Skin epidermis (tissue), 12 donors: ENCODE measurements at regions not wholly inside any gene's neighbourhood (a gene's known extent, or its start where the extent isn't known, plus 50 kb on each side); places are given as distances from the start of the nearest gene placed in this dataset.

Experiments
- H3K27ac ChIP-seq, 21 experiments: fragments of 200-600 bp; sonication (generic) in 11 of 21; one replicate each; pipeline ENCODE4 v1.5.0; 2020; ENCODE audit warnings: mild to moderate bottlenecking in 3 of 21, inconsistent platforms in 2 of 21, moderate library complexity in 2 of 21
- H3K4me3 ChIP-seq, 7 experiments: fragments of 200-600 bp; sonication (generic) in 2 of 7; one replicate each; pipeline ENCODE4 v1.5.0; 2020; ENCODE audit warnings: inconsistent platforms in 2 of 7, mild to moderate bottlenecking in 2 of 7, moderate library complexity in 1 of 7

DNA sequence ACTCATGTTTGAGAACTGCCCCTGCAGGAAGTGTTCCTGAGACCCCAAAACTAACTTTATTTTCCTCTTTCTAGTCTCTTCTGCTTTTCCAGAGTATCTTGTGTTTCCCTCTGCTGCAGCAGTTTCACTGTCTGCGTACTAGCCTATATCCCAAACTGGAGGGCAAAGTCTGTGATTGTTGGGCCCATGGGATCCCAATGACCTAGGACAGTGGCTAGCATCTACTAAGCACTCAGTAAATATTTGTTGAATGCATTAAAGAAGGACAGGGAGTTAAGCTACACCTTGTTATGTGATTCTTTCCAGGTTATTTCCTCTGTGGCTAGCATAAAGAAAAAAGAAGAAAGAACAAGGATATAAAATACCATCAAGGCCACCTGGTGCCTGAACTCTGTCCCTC, 210.6 kb upstream of the PHYHIPL start:
- Histone ChIP-seq H3K4me3 (no peak overlapping the region), H3K27ac (no peak overlapping the region)

- H3K27ac ChIP-seq, result no peak overlapping the region
- H3K4me3 ChIP-seq, result no peak overlapping the region
These were observed 208.7 kb upstream of the PHYHIPL start for GRCh38 chr10:58967551-58968388.

DNA sequence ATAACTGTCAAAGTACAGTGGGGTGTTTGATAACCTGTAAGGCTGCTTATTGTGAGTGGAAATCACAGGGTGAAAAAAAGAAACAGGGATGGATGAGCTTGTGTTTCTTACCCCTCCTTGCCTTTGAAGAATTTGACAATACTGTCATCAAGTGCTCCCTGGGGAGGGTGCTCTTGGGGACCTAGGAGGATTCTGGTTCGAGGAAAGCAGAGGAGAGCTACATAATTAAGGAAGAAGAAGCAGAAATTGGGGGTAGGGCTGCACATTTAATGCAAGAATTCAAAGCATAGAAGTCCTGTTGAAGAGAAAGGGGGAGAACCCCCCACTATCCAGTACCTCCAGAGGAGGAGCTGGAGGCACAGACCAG, 208.1 kb upstream of the PHYHIPL start:
- no peak overlapping the region for H3K4me3 ChIP-seq
- H3K27ac ChIP-seq, result no peak overlapping the region

DNA sequence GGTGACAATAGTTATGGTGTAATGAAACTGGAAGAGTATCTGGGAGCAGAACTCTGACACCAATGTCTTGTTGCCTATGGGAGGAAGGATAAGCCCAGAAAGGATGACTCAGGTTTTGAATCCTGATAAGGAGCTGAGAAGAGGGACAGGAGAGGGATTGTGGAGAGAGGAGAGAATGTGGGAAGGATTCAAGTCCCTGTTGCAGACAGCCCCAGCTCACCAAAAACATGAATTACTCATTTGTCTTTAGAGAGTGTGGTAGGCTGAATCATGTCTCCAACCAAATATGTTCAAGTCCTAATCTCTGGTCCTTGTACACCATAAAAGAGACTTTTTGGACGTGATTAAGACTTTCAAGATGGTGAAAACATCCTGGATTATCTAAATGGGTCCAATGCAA, 206.9 kb upstream of the PHYHIPL start:
- Histone ChIP-seq H3K4me3 (no peak overlapping the region), H3K27ac (no peak overlapping the region)

- Histone ChIP-seq H3K4me3 (no peak overlapping the region), H3K27ac (no peak overlapping the region)
These were observed 206.1 kb upstream of the PHYHIPL start for GRCh38 chr10:58970160-58970915.

GRCh38 chr10:58971211-58971610, 205.2 kb upstream of the PHYHIPL start:
- no peak overlapping the region for H3K27ac ChIP-seq
- H3K4me3 ChIP-seq, result no peak overlapping the region

DNA sequence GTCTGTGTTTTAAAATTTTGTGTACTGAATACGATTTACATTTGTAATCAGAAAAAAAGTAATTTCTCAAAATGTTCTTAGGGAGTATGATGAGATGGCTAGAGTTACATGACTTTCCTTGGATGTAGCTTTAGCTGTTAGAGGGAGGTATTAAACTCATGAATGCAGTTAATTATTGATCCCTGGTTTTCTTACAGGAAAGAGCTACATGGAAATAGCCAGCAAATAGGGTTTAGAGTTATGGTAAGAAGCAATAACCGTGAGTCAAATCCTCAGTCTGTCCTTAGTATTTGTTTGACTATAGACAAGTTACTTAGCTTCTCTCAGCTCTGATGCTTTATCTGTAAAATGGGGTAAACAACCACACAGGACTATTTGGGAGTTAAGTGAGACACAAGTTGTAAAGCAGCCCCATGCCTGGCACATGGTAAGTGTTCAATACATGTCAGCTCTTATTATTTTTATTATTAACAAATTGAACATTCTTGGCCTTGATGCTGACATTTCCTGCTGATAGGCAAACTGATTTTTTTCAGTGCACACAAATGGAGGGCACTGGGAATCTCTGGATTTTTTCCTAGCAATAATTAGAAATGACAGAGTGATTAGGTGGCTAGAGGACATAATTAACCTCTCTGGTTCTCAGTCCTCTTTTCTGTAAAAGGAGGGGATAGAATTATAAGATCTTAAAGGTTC, 204.5 kb upstream of the PHYHIPL start:
- no peak overlapping the region for H3K27ac ChIP-seq

GRCh38 chr10:58972576-58973234, 203.7 kb upstream of the PHYHIPL start:
- no peak overlapping the region for H3K27ac ChIP-seq
- H3K4me3 ChIP-seq, result no peak overlapping the region

More for the DNA sequence above, 204.5 kb upstream of the PHYHIPL start:
- no peak overlapping the region for H3K4me3 ChIP-seq

DNA sequence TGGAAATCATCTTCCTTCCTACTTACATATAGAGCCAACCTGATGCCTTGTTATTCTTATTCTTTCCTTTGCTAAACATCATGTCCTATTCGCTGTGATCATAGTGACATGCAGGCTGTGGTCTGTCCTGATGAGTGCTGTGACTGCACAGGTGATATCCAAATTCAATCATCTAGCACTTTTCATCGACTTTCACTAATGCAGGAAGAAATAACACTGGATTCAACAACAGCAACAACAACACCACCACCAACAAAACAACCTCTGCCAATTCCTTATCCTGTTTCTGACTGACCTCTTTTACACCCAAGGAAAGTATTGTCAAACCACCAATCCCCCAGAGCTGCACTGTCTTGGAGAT, 203.2 kb upstream of the PHYHIPL start:
- Histone ChIP-seq H3K27ac (no peak overlapping the region), H3K4me3 (no peak overlapping the region)

DNA sequence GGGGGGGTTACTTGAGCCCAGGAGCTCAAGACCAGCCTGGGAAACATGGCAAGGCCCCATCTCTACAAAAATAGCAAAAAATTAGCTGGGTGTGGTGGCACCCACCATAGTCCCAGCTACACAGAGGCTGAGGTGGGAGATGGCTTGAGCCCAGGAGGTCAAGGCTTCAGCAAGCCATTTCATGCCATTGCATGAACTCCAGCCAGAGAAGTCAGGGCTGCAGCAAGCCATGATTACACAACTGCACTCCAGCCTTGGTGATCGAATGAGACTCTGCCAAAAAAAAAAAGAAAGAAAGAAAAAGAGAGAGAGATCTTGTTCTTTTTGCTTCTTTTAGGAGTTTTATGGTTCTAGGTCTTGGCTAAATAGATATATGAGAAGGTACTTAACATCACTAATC, 200.2 kb upstream of the PHYHIPL start:
- H3K4me3 ChIP-seq, result no peak overlapping the region
- H3K27ac ChIP-seq, result no peak overlapping the region

DNA sequence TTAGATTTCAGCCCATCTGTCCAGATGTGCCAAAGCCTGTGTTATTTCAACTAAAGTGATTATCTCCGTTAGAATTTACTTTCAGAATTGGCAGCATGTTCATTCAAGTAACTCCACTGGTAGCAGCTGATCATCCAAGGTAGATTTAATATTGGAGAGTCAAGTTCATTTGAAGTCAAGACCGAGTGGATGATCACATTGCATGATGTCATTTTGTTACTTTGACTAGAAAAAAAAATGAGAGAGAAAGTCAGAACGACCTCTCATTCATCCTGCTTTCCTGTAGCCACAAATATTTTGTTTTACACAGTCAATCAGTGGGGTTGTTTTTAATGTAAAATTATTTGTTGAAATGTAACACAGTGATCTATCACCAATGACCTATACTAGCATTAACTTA, 196.7 kb upstream of the PHYHIPL start:
- H3K4me3 ChIP-seq, result no peak overlapping the region
- H3K27ac ChIP-seq, result no peak overlapping the region

DNA sequence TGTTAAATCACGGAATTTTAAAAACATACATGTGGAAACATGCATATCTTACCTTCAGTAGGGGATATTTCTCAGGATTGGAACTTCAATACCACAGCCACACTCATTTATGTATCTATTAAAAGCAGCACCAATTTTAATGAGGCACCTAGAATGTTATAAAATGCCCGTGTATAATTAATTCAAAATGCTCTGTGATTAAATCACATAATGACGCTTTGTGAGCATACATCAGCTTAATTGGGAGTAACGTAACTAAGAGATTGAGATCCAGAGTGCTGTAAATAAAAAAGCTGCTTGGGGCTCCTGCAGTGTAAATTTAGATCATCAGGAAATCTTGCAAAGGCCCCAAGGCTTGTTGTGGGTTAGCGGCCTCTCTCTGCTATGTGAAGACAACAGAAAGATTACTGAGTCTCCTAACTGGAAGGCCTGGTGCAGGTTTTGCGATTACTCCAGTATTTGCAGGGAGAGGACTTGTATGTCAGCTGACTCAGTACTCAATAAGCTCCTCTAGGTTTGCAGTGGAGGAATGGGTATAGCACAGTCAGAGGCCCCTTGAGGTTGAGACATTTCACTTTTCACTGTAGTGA, 195.5 kb upstream of the PHYHIPL start:
- Histone ChIP-seq H3K4me3 (no peak overlapping the region), H3K27ac (no peak overlapping the region)

GRCh38 chr10:58981846-58982245, 194.6 kb upstream of the PHYHIPL start:
- H3K4me3 ChIP-seq, result no peak overlapping the region
- no peak overlapping the region for H3K27ac ChIP-seq

DNA sequence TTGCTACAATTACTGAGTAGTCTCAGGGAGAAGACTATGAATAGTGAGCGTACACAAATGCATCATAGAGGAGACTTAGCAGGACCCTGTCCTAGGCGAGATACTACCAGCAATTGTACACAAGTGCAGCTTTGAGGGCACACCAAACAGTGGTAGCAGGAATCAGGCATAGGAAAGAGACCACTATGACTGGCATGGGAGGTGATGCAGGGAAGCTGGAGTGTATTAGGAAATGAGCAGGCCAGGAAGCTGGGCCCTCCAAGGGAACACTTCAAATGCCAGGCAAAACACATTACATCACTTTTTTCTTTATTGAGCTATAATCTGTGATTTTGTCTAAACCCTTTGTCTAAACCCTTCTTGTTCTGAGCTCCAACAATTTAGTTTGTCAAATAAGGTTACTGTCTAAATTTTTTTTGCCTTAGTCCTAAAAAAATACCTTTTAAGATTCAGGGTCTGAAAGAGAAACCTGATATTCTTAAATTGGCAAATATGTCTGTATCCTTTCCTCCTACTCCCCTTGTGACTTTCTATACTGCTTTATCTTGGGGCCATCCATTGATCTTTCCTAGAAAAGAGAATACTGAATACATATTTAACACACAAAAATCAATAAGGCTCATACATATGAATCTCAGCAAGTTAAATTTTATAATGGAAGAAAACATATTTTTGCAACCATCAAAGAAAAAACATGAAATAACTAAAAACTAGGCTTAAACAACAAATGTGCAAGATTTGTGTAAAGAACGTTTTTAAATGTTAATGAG, 193.8 kb upstream of the PHYHIPL start:
- H3K27ac ChIP-seq, result no peak overlapping the region
- H3K4me3 ChIP-seq, result no peak overlapping the region

DNA sequence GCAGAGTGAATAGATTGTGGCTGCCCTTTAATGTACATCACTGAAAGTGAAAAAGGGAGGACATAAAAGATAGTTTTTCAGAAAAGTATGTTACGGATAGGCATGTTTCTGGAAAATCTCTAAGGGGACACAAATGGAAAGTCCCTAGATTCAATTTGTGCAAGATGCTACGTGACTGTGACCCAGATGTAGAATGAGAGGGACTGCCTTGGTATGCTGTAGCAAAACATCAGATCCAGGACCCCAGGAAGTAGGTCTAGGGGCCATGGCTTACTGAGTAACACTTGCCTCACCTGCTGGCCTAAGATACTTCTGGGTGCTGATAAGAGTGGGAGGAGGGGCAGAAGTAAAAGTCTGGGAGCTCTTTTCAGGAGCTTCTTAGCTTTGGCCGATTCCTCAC, 191.2 kb upstream of the PHYHIPL start:
- no peak overlapping the region for H3K4me3 ChIP-seq
- H3K27ac ChIP-seq, result no peak overlapping the region

DNA sequence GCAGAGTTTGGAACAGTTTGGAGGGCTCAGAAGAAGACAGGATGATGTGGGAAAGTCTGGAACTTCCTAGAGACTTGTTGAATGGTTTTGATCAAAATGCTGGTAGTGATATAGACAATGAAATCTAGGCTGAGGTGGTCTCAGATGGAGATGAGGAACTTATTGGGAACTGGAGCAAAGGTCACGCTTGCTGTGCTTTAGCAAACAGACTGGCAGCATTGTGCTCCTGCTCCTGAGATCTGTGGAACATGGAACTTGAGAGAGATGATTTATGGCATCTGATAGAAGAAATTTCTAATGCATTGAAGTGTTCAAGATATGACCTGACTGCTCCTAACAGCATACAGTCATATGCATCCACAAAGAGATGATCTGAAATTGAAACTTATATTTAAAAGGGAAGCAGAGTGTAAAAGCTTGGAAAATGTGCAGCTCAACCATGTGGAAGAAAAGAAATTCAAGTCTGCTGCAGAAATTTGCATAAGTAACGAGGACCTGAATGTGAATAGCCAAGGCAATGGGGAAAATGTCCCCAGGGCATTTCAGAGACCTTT, 186.9 kb upstream of the PHYHIPL start:
- H3K4me3 ChIP-seq, result no peak overlapping the region
- no peak overlapping the region for H3K27ac ChIP-seq

DNA sequence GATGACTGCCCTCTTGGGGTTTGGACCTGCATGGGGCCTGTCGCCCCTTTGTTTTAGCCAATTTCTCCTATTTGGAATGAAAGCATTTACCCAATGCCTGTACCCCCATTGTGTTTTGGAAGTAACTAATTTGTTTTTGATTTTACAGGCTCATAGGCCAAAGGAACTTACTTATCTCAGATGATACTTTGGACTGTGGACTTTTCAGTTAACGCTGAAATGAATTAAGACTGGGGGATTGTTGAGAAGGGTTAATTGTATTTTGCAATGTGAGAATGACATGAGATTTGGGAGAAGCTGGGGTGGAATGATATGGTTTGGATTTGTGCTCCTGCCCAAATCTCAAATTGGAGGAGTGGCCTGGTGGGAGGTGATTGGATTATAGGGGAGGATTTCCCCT, 185.8 kb upstream of the PHYHIPL start:
- no peak overlapping the region for H3K27ac ChIP-seq
- H3K4me3 ChIP-seq, result no peak overlapping the region

DNA sequence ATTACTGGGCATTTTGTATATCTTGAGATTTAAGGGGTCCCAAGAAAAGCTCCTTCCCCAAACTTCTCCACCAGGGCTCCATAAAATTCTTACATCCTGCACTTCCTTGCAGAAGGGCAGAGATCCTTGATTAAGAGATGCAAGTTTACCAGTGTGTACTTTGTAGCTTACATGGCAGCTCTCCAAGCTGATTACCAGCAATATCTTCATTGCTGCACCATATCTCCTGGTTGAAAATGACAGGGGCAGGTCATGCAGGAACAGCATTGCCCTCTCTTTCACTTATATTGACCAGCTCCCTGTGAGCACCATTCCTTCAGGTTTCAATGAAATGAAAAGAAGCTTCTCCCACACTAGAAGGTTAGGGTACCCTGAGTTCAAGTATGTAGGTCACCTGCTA, 184.6 kb upstream of the PHYHIPL start:
- Histone ChIP-seq H3K4me3 (no peak overlapping the region), H3K27ac (no peak overlapping the region)
